Endothelial cell (in vitro differentiated cells): ENCODE measurements at regions not wholly inside any gene's neighbourhood (a gene's known extent, or its start where the extent isn't known, plus 50 kb on each side); places are given as distances from the start of the nearest gene placed in this dataset.

Source experiments
- DNase-seq: peaks from one replicate; pipeline ENCODE4 v3.0.0; 2021; ENCODE audit warnings: low spot score
- H3K27ac Mint-ChIP-seq: one replicate; pipeline ENCODE4 v1.8.0; 2021; ENCODE audit warnings: mixed read lengths, inconsistent platforms; ENCODE audit not compliant: unreplicated experiment
- H3K27me3 Mint-ChIP-seq: one replicate; pipeline ENCODE4 v1.8.0; 2021; ENCODE audit warnings: mild to moderate bottlenecking, moderate library complexity, mixed read lengths, inconsistent platforms; ENCODE audit not compliant: unreplicated experiment
- H3K36me3 Mint-ChIP-seq: one replicate; pipeline ENCODE4 v1.8.0; 2021; ENCODE audit warnings: mild to moderate bottlenecking, low read depth, mixed read lengths, inconsistent platforms; ENCODE audit not compliant: unreplicated experiment
- H3K4me1 Mint-ChIP-seq: one replicate; pipeline ENCODE4 v1.8.0; 2021; ENCODE audit warnings: mild to moderate bottlenecking, mixed read lengths, inconsistent platforms; ENCODE audit not compliant: unreplicated experiment
- H3K4me3 Mint-ChIP-seq: one replicate; pipeline ENCODE4 v1.8.0; 2021; ENCODE audit warnings: mild to moderate bottlenecking, mixed read lengths, inconsistent platforms; ENCODE audit not compliant: unreplicated experiment
- H3K9me3 Mint-ChIP-seq: one replicate; pipeline ENCODE4 v1.8.0; 2021; ENCODE audit warnings: mixed read lengths, inconsistent platforms; ENCODE audit not compliant: unreplicated experiment
- CTCF ChIP-seq: fragments of 200-600 bp; sonication (generic); IDR thresholded peaks from one replicate; pipeline ENCODE4 v1.5.0; 2021; ENCODE audit warnings: antibody characterized with exemption; ENCODE audit not compliant: unreplicated experiment

DNA sequence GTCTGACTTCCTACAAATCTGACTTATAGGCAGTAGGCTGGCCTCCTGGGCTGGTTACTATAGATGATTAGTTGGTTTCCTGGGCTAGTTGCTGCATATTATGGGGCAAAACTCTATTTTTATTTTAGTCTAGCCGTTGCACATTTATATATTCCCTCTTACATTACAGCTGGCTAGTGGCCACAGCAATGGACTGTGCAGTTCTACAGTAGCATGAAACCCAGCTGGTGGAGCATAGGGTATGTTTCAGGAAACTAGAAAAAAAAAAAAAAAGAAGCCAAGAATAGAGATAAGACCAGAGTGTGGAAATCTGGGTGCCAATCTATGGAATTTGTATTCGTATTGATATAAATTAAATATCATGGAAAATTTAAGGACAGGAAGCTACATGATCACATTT lies 304.4 kb upstream of the NBEA start:
- no peak for TF ChIP-seq CTCF
- Mint-ChIP-seq H3K36me3 (no peaks in the 10 kb centered on the region), H3K4me3 (no peak overlapping the region), H3K4me1 (peaks cover 4% of the 10 kb centered on the region), H3K9me3 (no peaks in the 10 kb centered on the region), H3K27me3 (peaks cover 2% of the 10 kb centered on the region), H3K27ac (no peak overlapping the region)
- no peak for DNase-seq

GRCh38 chr13:34638897-34639296 lies 303.2 kb upstream of the NBEA start:
- Mint-ChIP-seq H3K9me3 (no peaks in the 10 kb centered on the region), H3K4me3 (no peak overlapping the region), H3K4me1 (peaks cover 4% of the 10 kb centered on the region), H3K27me3 (peaks cover 2% of the 10 kb centered on the region), H3K36me3 (no peaks in the 10 kb centered on the region), H3K27ac (no peak overlapping the region)
- TF ChIP-seq CTCF = no peak
- DNase-seq = no peak

- no peak for TF ChIP-seq CTCF
- Mint-ChIP-seq H3K27ac (no peak overlapping the region), H3K4me1 (peaks cover 4% of the 10 kb centered on the region), H3K9me3 (no peaks in the 10 kb centered on the region), H3K27me3 (peaks cover 2% of the 10 kb centered on the region), H3K4me3 (no peak overlapping the region), H3K36me3 (no peaks in the 10 kb centered on the region)
- no peak for DNase-seq
These were observed 301.7 kb upstream of the NBEA start for GRCh38 chr13:34640179-34640992.

DNA sequence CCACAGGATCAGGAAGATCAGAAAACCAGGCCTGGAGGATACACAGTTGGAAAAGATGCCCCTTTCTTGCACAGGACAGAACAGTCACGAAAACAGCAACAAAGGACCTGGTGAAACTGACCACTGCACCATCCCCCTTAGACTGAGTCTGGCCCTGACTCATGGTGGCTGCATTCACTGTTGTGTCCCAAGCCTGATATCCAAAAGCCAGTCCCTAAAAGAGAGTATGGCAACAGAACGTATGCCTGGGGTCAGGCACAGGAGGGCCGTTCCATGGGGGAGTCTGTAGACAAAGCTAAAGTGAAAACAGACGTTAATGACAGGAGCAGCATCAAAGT lies 301.1 kb upstream of the NBEA start:
- peaks cover 4% of the 10 kb centered on the region for H3K4me1 Mint-ChIP-seq
- no peaks in the 10 kb centered on the region for H3K9me3 Mint-ChIP-seq
- TF ChIP-seq CTCF = no peak
- H3K27ac Mint-ChIP-seq = no peak overlapping the region
- H3K4me3 Mint-ChIP-seq = no peak overlapping the region
- H3K36me3 Mint-ChIP-seq = no peaks in the 10 kb centered on the region
- H3K27me3 Mint-ChIP-seq = peaks cover 2% of the 10 kb centered on the region
- DNase-seq = no peak

DNA sequence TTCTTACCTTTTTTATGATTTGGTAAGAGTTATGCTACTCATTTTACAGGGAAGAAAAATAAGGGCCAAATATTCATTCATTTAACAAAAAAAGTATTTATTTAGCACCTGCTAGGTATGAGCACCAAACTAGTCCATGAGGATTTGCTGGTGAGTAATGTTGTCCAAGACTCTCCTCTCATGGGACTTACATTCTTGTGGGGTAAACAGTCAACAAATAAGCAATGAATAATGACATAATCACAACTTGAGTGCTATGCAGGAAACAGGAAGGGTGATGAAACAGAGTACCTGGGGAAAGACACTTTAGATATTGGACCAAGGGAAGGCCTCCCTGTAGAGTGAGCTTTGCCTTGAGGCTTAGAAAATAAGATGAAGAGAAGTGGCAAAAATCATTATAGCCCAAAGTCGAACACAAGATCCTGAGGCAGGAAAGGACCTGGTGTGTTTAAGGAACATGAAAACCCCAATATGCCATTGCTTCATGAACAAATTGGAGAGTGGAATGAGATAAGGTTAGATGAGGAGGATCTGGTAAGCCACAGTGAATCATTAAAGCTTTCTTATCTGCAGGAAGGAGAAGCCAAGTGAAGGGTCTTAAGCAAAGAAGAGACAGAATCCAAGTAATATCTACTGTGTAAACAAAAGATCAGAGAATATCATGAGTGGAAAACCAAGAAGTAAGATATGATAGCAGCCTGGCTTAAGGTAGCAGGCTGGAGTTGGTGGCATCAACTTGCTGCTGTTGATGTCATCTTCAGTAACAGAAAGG lies 294.5 kb upstream of the NBEA start:
- no peak for DNase-seq
- H3K27me3 Mint-ChIP-seq = no peaks in the 10 kb centered on the region
- no peak overlapping the region for H3K4me3 Mint-ChIP-seq
- no peaks in the 10 kb centered on the region for H3K36me3 Mint-ChIP-seq
- no peaks in the 10 kb centered on the region for H3K9me3 Mint-ChIP-seq
- TF ChIP-seq CTCF = no peak
- no peaks in the 10 kb centered on the region for H3K4me1 Mint-ChIP-seq
- H3K27ac Mint-ChIP-seq = no peak overlapping the region
